ENCODE measurements at regions not wholly inside any gene's neighbourhood (a gene's known extent, or its start where the extent isn't known, plus 50 kb on each side); places are given as distances from the start of the nearest gene placed in this dataset.
A peak's percentile ranks its signal among the peaks of the same experiment; 100 is the strongest.
"Not testable (repeated sequence)": the region's sequence is repeated elsewhere in the genome, so short reads cannot be mapped to it uniquely, and the experiment has no call there.

GRCh38 chr5:92629000-92629399 is 952.0 kb downstream of the NR2F1-AS1 start:
- no peak for DNase-seq

GRCh38 chr5:92627186-92627585 is 953.8 kb downstream of the NR2F1-AS1 start:
- no peak for DNase-seq

- no peak for DNase-seq
Measured at GRCh38 chr5:92616085-92616484, 964.9 kb downstream of the NR2F1-AS1 start.

- no peak for DNase-seq
Measured at GRCh38 chr5:92613546-92613945, 967.5 kb downstream of the NR2F1-AS1 start.

GRCh38 chr5:92610435-92610834 is 970.6 kb downstream of the NR2F1-AS1 start:
- not testable (repeated sequence) for DNase-seq

- no peak for DNase-seq
Measured at GRCh38 chr5:92605591-92605990, 975.4 kb downstream of the NR2F1-AS1 start.

GRCh38 chr5:92599217-92599810 is 981.7 kb downstream of the NR2F1-AS1 start:
- DNase-seq, result no peak

- DNase-seq, result no peak
Measured at GRCh38 chr5:92594031-92594430, 987.0 kb downstream of the NR2F1-AS1 start.

GRCh38 chr5:92588876-92589275 is 992.1 kb downstream of the NR2F1-AS1 start:
- no peak for DNase-seq

- no peak for DNase-seq
Measured at GRCh38 chr5:92581690-92582089, 999.3 kb downstream of the NR2F1-AS1 start.

- DNase-seq, result no peak
Measured at GRCh38 chr5:92581249-92581648, 999.8 kb downstream of the NR2F1-AS1 start.

GRCh38 chr5:92580814-92581213 is 1000.2 kb downstream of the NR2F1-AS1 start:
- DNase-seq, result no peak

GRCh38 chr5:92574023-92574422 is 1007.0 kb downstream of the NR2F1-AS1 start:
- no peak for DNase-seq

GRCh38 chr5:92568522-92568921 is 1012.5 kb downstream of the NR2F1-AS1 start:
- no peak for DNase-seq

- DNase-seq, result no peak
Measured at GRCh38 chr5:92567831-92568450, 1013.1 kb downstream of the NR2F1-AS1 start.

GRCh38 chr5:92566113-92566786 is 1014.8 kb downstream of the NR2F1-AS1 start:
- no peak for DNase-seq

- no peak for DNase-seq
Measured at GRCh38 chr5:92565673-92566072, 1015.3 kb downstream of the NR2F1-AS1 start.

- DNase-seq, result no peak
Measured at GRCh38 chr5:92562065-92562464, 1019.0 kb downstream of the NR2F1-AS1 start.

- no peak for DNase-seq
Measured at GRCh38 chr5:92561411-92561959, 1019.5 kb downstream of the NR2F1-AS1 start.

GRCh38 chr5:92560698-92561401 is 1020.2 kb downstream of the NR2F1-AS1 start:
- DNase-seq, result peak; percentile 35

- DNase-seq, result peak; percentile 30
Measured at GRCh38 chr5:92559781-92560180, 1021.2 kb downstream of the NR2F1-AS1 start.

- no peak for DNase-seq
Measured at GRCh38 chr5:92559331-92559730, 1021.7 kb downstream of the NR2F1-AS1 start.

GRCh38 chr5:92556747-92557146 is 1024.3 kb downstream of the NR2F1-AS1 start:
- DNase-seq, result no peak
